H1 (cell line): ENCODE measurements at regions not wholly inside any gene's neighbourhood (a gene's known extent, or its start where the extent isn't known, plus 50 kb on each side); places are given as distances from the start of the nearest gene placed in this dataset.

Experiments
- CTCF ChIA-PET: fragments of 300-600 bp; sonication (Branson Sonifier 250); formaldehyde crosslinking; loops from one replicate; lab custom pipeline; 2021; ENCODE audit not compliant: partially characterized antibody; lab: Charles Lee
- POLR2A ChIA-PET: fragments of 300-600 bp; sonication (Branson Sonifier 250); formaldehyde crosslinking; loops from one replicate; lab custom pipeline; 2021; ENCODE audit warnings: inconsistent platforms; ENCODE audit not compliant: partially characterized antibody; lab: Charles Lee
- DNase-seq, 2 experiments: peaks; one replicate each; pipeline versions ENCODE4 v3.0.0 to v3.0.0-alpha.2; 2010 to 2022; ENCODE audit warnings: low spot score in 2 of 2, low read depth in 1 of 2, mixed read lengths in 1 of 2
- FAIRE-seq: peaks from 2 replicates; lab custom pipeline; 2011; peaks lifted over from hg19 to GRCh38; lab: Jason Lieb, UNC
- H2AFZ ChIP-seq: 2 replicates; pipeline ENCODE4 v1.8.1; 2012; ENCODE audit warnings: low read length, inconsistent platforms
- H2AK5ac ChIP-seq: 2 replicates; pipeline ENCODE4 v1.6.1; 2013; ENCODE audit warnings: low read depth, low read length
- H2BK120ac ChIP-seq: replicated peaks from 2 replicates; pipeline ENCODE3; 2013; ENCODE audit warnings: low read depth, low read length, inconsistent platforms
- H2BK12ac ChIP-seq: 2 replicates; pipeline ENCODE4 v1.6.1; 2013; ENCODE audit warnings: low read depth, low read length
- H2BK15ac ChIP-seq: 2 replicates; pipeline ENCODE4 v1.6.1; 2013; ENCODE audit warnings: low read length
- H2BK20ac ChIP-seq: 2 replicates; pipeline ENCODE4 v1.6.1; 2013; ENCODE audit warnings: low read length
- H2BK5ac ChIP-seq: 2 replicates; pipeline ENCODE4 v1.6.1; 2013; ENCODE audit warnings: low read depth, low read length
- H3K14ac ChIP-seq: 2 replicates; pipeline ENCODE4 v1.6.1; 2013; ENCODE audit warnings: inconsistent platforms; ENCODE audit not compliant: insufficient read length
- H3K18ac ChIP-seq: 2 replicates; pipeline ENCODE4 v1.6.1; 2013; ENCODE audit warnings: low read length; ENCODE audit errors: extremely low read depth
- H3K23ac ChIP-seq: 2 replicates; pipeline ENCODE4 v1.6.1; 2013; ENCODE audit warnings: inconsistent platforms; ENCODE audit not compliant: insufficient read length
- H3K23me2 ChIP-seq: 2 replicates; pipeline ENCODE4 v1.6.1; 2013; ENCODE audit warnings: low read depth, low read length
- H3K27ac ChIP-seq: 2 replicates; pipeline ENCODE4 v1.6.1; 2011; ENCODE audit warnings: low read depth, low read length, inconsistent platforms
- H3K27me3 ChIP-seq, 4 experiments: replicated peaks in 1 of 4; 1 replicate in 1 of 4; 2 replicates in 3 of 4; pipeline versions ENCODE4 v1.6.1 to v1.8.1; 2011 to 2013; ENCODE audit warnings: low read length in 3 of 4, mild to moderate bottlenecking in 3 of 4, inconsistent platforms in 2 of 4, mixed read lengths in 2 of 4, moderate library complexity in 1 of 4; ENCODE audit not compliant: control insufficient read depth in 3 of 4, insufficient read depth in 3 of 4; ENCODE audit errors: extremely low read depth in 1 of 4
- H3K36me3 ChIP-seq, 4 experiments: 2 replicates each; pipeline versions ENCODE4 v1.6.1 to v1.8.1; 2011 to 2013; ENCODE audit warnings: mild to moderate bottlenecking in 4 of 4, low read length in 3 of 4, moderate library complexity in 2 of 4, control low read depth in 1 of 4, inconsistent platforms in 1 of 4; ENCODE audit not compliant: insufficient read depth in 4 of 4, control insufficient read depth in 2 of 4
- H3K4ac ChIP-seq: replicated peaks from 2 replicates; pipeline ENCODE3; 2013; ENCODE audit warnings: low read length, low read depth, mixed read lengths, inconsistent platforms; ENCODE audit not compliant: insufficient read length
- H3K4me1 ChIP-seq, 4 experiments: replicated peaks in 1 of 4; 1 replicate in 1 of 4; 2 replicates in 3 of 4; pipeline versions ENCODE4 v1.6.1 to v1.8.1; 2011 to 2013; ENCODE audit warnings: low read length in 3 of 4, inconsistent platforms in 2 of 4, mixed read lengths in 1 of 4; ENCODE audit not compliant: insufficient read depth in 4 of 4, control insufficient read depth in 3 of 4
- H3K4me2 ChIP-seq, 2 experiments: 2 replicates each; pipeline versions ENCODE4 v1.6.1 to v1.8.1; 2011 to 2013; ENCODE audit warnings: low read depth in 2 of 2, low read length in 2 of 2, control low read depth in 1 of 2, inconsistent platforms in 1 of 2, mild to moderate bottlenecking in 1 of 2; ENCODE audit not compliant: insufficient read depth in 1 of 2
- H3K4me3 ChIP-seq, 4 experiments: fragments of 200-600, 300-600 bp in 1 of 4; sonication (generic), shearing (Covaris generic), sonication (Bioruptor Twin) in 1 of 4; 2 replicates each; pipeline versions ENCODE4 v1.5.1 to v1.8.1; 2011 to 2016; ENCODE audit warnings: low read length in 4 of 4, low read depth in 3 of 4, control low read depth in 2 of 4, inconsistent platforms in 2 of 4, mild to moderate bottlenecking in 2 of 4, mixed read lengths in 1 of 4, moderate library complexity in 1 of 4; ENCODE audit not compliant: insufficient read depth in 2 of 4; ENCODE audit errors: extremely low read depth in 1 of 4
- H3K56ac ChIP-seq: replicated peaks from 2 replicates; pipeline ENCODE3; 2013; ENCODE audit warnings: low read depth, mild to moderate bottlenecking, mixed read lengths, low read length, inconsistent platforms; ENCODE audit not compliant: insufficient read length
- H3K79me1 ChIP-seq: 2 replicates; pipeline ENCODE4 v1.6.1; 2013; ENCODE audit warnings: low read depth, low read length, control low read depth
- H3K79me2 ChIP-seq, 2 experiments: 2 replicates each; pipeline versions ENCODE4 v1.6.1 to v1.8.1; 2012 to 2013; ENCODE audit warnings: low read length in 2 of 2, mild to moderate bottlenecking in 2 of 2, inconsistent platforms in 1 of 2; ENCODE audit not compliant: insufficient read depth in 2 of 2, control insufficient read depth in 1 of 2
- H3K9ac ChIP-seq, 4 experiments: replicated peaks in 1 of 4; 1 replicate in 1 of 4; 2 replicates in 3 of 4; pipeline versions ENCODE4 v1.6.1 to v1.8.1; 2011 to 2013; ENCODE audit warnings: low read depth in 3 of 4, low read length in 3 of 4, control low read depth in 2 of 4, mild to moderate bottlenecking in 2 of 4, moderate library complexity in 2 of 4, inconsistent platforms in 1 of 4; ENCODE audit errors: extremely low read depth in 1 of 4
- H3K9me3 ChIP-seq, 2 experiments: 2 replicates each; pipeline versions ENCODE4 v1.6.1 to v1.8.1; 2012 to 2013; ENCODE audit warnings: mild to moderate bottlenecking in 2 of 2, moderate library complexity in 2 of 2, control low read depth in 1 of 2, inconsistent platforms in 1 of 2, low read depth in 1 of 2, low read length in 1 of 2, mixed read lengths in 1 of 2; ENCODE audit not compliant: insufficient read depth in 2 of 2
- H4K20me1 ChIP-seq, 2 experiments: replicated peaks in 1 of 2; 2 replicates each; pipeline versions ENCODE3 to v1.8.1; 2011 to 2013; ENCODE audit warnings: inconsistent platforms in 2 of 2, low read length in 2 of 2, mild to moderate bottlenecking in 1 of 2; ENCODE audit not compliant: insufficient read depth in 2 of 2, control insufficient read depth in 1 of 2
- H4K5ac ChIP-seq: 2 replicates; pipeline ENCODE4 v1.6.1; 2013; ENCODE audit warnings: low read length, low read depth, mixed read lengths, inconsistent platforms; ENCODE audit not compliant: insufficient read length
- H4K8ac ChIP-seq: 2 replicates; pipeline ENCODE4 v1.8.0; 2013; ENCODE audit warnings: mild to moderate bottlenecking, moderate library complexity, low read length, inconsistent platforms; ENCODE audit not compliant: insufficient read depth; ENCODE audit errors: extremely low read depth
- H4K91ac ChIP-seq: replicated peaks from 2 replicates; pipeline ENCODE3; 2013; ENCODE audit warnings: low read length, mixed read lengths, inconsistent platforms; ENCODE audit not compliant: insufficient read length
- ATF2 ChIP-seq: IDR thresholded peaks from 2 replicates; pipeline ENCODE4 v1.6.1; 2012; ENCODE audit warnings: low read length, inconsistent platforms
- CBX8 ChIP-seq: fragments of 300-800, 300-1000 bp; sonication (generic); IDR thresholded peaks from 2 replicates; pipeline ENCODE4 v1.7.1; 2016; ENCODE audit warnings: low read depth, low read length, borderline replicate concordance
- CTBP2 ChIP-seq: IDR thresholded peaks from 2 replicates; pipeline ENCODE4 v1.7.0; 2011; ENCODE audit warnings: borderline replicate concordance, mild to moderate bottlenecking, moderate library complexity, mixed read lengths, low read length; ENCODE audit not compliant: insufficient read depth, insufficient read length
- EP300 ChIP-seq, 2 experiments: IDR thresholded peaks; 1 replicate in 1 of 2; 2 replicates in 1 of 2; pipeline ENCODE4 v1.6.1; 2011 to 2012; ENCODE audit warnings: low read depth in 2 of 2, low read length in 2 of 2, mild to moderate bottlenecking in 2 of 2, borderline replicate concordance in 1 of 2, inconsistent platforms in 1 of 2, moderate library complexity in 1 of 2
- GTF2F1 ChIP-seq: IDR thresholded peaks from 2 replicates; pipeline ENCODE4 v1.6.1; 2012; ENCODE audit warnings: low read depth, low read length, improper control_type of control experiment, borderline replicate concordance
- HDAC2 ChIP-seq, 2 experiments: fragments of 300-600 bp in 1 of 2; sonication (generic) in 1 of 2; IDR thresholded peaks; 2 replicates each; pipeline ENCODE4 v1.6.1; 2011 to 2012; ENCODE audit warnings: low read depth in 2 of 2, low read length in 2 of 2, mild to moderate bottlenecking in 2 of 2, moderate library complexity in 2 of 2, borderline replicate concordance in 1 of 2, inconsistent platforms in 1 of 2
- JUND ChIP-seq: IDR thresholded peaks from 2 replicates; pipeline ENCODE4 v1.6.1; 2011; ENCODE audit warnings: mild to moderate bottlenecking, improper control_type of control experiment, low read length
- RBBP5 ChIP-seq: IDR thresholded peaks from 2 replicates; pipeline ENCODE4 v1.7.1; 2012; ENCODE audit warnings: low read depth, mild to moderate bottlenecking, inconsistent platforms, low read length, moderate library complexity, borderline replicate concordance
- SIRT6 ChIP-seq: IDR thresholded peaks from one replicate; pipeline ENCODE4 v1.7.1; 2012; ENCODE audit warnings: low read length, inconsistent platforms
- SP4 ChIP-seq: IDR thresholded peaks from 2 replicates; pipeline ENCODE4 v1.6.1; 2012; ENCODE audit warnings: low read length, inconsistent platforms
- TAF1 ChIP-seq: IDR thresholded peaks from 2 replicates; pipeline ENCODE4 v1.6.1; 2011; ENCODE audit warnings: mild to moderate bottlenecking, low read depth, low read length
- TAF7 ChIP-seq: optimal IDR thresholded peaks from 2 replicates; pipeline ENCODE3; 2011; ENCODE audit warnings: low read depth, mild to moderate bottlenecking, inconsistent platforms, low read length, moderate library complexity, borderline replicate concordance
- TEAD4 ChIP-seq: IDR thresholded peaks from 2 replicates; pipeline ENCODE4 v1.6.1; 2012; ENCODE audit warnings: low read depth, low read length, inconsistent platforms, mixed read lengths
- WGBS, 2 experiments: shearing (Covaris generic) in 1 of 2; methylation state at CpG; one replicate each; pipeline versions ENCODE4 v1.1.6 to v1.1.7; 2013 to 2015; ENCODE audit warnings: low lambda C conversion rate in 2 of 2, mixed read lengths in 2 of 2, inconsistent platforms in 1 of 2, low coverage in 1 of 2, missing lambda C conversion rate in 1 of 2; ENCODE audit not compliant: insufficient replicate concordance in 2 of 2, insufficient coverage in 1 of 2, insufficient read length in 1 of 2; ENCODE audit errors: extremely low coverage in 1 of 2, missing lambda C conversion rate in 1 of 2; 5-methylcytosine and 5-hydroxymethylcytosine counted together

GRCh38 chr13:107339209-107339608 is 771.3 kb upstream of the ARGLU1 start:
- Histone ChIP-seq H4K20me1 (no peaks in the 10 kb centered on the region), H3K4me2 (no peak overlapping the region), H2BK12ac (no peak overlapping the region), H4K8ac (no peak overlapping the region), H3K27ac (no peak overlapping the region), H3K4me3 (no peak overlapping the region), H2BK15ac (no peak overlapping the region), H3K79me2 (no peaks in the 10 kb centered on the region), H2AFZ (no peak overlapping the region), H3K14ac (no peak overlapping the region), H2BK20ac (no peak overlapping the region), H3K4me1 (peaks cover 0 to 3% (median 0%) of the 10 kb centered on the region in 4 experiments; a peak in 2 of 7 replicates), H2BK5ac (no peak overlapping the region), H2AK5ac (no peak overlapping the region), H3K56ac (no peak overlapping the region), H2BK120ac (no peak overlapping the region), H3K9ac (no peak overlapping the region), H3K9me3 (no peaks in the 10 kb centered on the region), H3K79me1 (no peaks in the 10 kb centered on the region), H3K18ac (no peak overlapping the region), H4K5ac (no peak overlapping the region), H4K91ac (no peak overlapping the region), H3K23me2 (no peaks in the 10 kb centered on the region), H3K36me3 (no peaks in the 10 kb centered on the region), H3K4ac (no peak overlapping the region), H3K27me3 (no peaks in the 10 kb centered on the region), H3K23ac (no peak overlapping the region)
- POLR2A ChIA-PET = interaction anchor here (0.6 to 0.7 kb wide), 2 partner anchors 9 to 1554 kb away, joined by 3 to 4 read pairs; no protein-coding TSS in a partner anchor
- TF ChIP-seq JUND = no peak
- TF ChIP-seq SIRT6 = no peak
- TF ChIP-seq GTF2F1 = no peak
- TF ChIP-seq SP4 = no peak
- no peak for TF ChIP-seq TEAD4
- no peak for TF ChIP-seq CTBP2
- TF ChIP-seq TAF1 = no peak
- TF ChIP-seq TAF7 = no peak
- TF ChIP-seq RBBP5 = no peak
- no peak for TF ChIP-seq EP300 (IDR thresholded peaks at IDR 0.05; ENCODE audit: borderline replicate concordance in 1 of 2, low read depth in 2 of 2, low read length in 2 of 2)
- TF ChIP-seq HDAC2 (IDR thresholded peaks at IDR 0.05; ENCODE audit: borderline replicate concordance in 1 of 2, low read depth in 2 of 2, low read length in 2 of 2) = no peak
- TF ChIP-seq CBX8 = no peak
- no peak for TF ChIP-seq ATF2
- no peak for FAIRE-seq
- WGBS, 2 experiments = 76% methylated on average over 4 of the region's 4 CpGs; no CpG with 5 or more reads in 1 of the 2 experiments
- CTCF ChIA-PET = interaction anchor here (0.8 kb wide), 1 partner anchor 136 kb away, joined by 3 read pairs; no protein-coding TSS in a partner anchor
- DNase-seq = no peak
